Esophagus muscularis mucosa (tissue), 4 donors: ENCODE measurements at regions not wholly inside any gene's neighbourhood (a gene's known extent, or its start where the extent isn't known, plus 50 kb on each side); places are given as distances from the start of the nearest gene placed in this dataset.

Experiments used
- CTCF ChIP-seq, 3 experiments: fragments of 200-600 bp in 2 of 3; fragments of 450-650 bp in 1 of 3; sonication (generic) in 2 of 3; IDR thresholded peaks; one replicate each; pipeline ENCODE4 v1.5.1; 2017 to 2019; ENCODE audit warnings: antibody characterized with exemption in 3 of 3, mild to moderate bottlenecking in 2 of 3, moderate library complexity in 1 of 3
- EP300 ChIP-seq: sonication (generic); formaldehyde crosslinking; IDR thresholded peaks from one replicate; pipeline ENCODE4 v1.6.1; 2017; ENCODE audit warnings: antibody characterized with exemption
- POLR2A ChIP-seq: fragments of 450-650 bp; IDR thresholded peaks from one replicate; pipeline ENCODE4 v1.6.1; 2017; ENCODE audit warnings: antibody characterized with exemption, moderate library complexity, mild to moderate bottlenecking, low read depth
- POLR2AphosphoS5 ChIP-seq, 2 donors: sonication (generic); formaldehyde crosslinking; IDR thresholded peaks; one replicate each; pipeline ENCODE4 v1.6.1; 2017; ENCODE audit warnings: antibody characterized with exemption in 2 of 2

- no peak for TF ChIP-seq CTCF (IDR thresholded peaks at IDR 0.05)
- TF ChIP-seq EP300, result no peak
- no peak for TF ChIP-seq POLR2AphosphoS5 (IDR thresholded peaks at IDR 0.05)
- TF ChIP-seq POLR2A, result no peak
Observed at GRCh38 chr13:30128095-30128494, 179.3 kb downstream of the KATNAL1 start.
